ENCODE measurements at regions not wholly inside any gene's neighbourhood (a gene's known extent, or its start where the extent isn't known, plus 50 kb on each side); places are given as distances from the start of the nearest gene placed in this dataset.
A peak's percentile ranks its signal among the peaks of the same experiment; 100 is the strongest.
"Not testable (repeated sequence)": the region's sequence is repeated elsewhere in the genome, so short reads cannot be mapped to it uniquely, and the experiment has no call there.

DNA sequence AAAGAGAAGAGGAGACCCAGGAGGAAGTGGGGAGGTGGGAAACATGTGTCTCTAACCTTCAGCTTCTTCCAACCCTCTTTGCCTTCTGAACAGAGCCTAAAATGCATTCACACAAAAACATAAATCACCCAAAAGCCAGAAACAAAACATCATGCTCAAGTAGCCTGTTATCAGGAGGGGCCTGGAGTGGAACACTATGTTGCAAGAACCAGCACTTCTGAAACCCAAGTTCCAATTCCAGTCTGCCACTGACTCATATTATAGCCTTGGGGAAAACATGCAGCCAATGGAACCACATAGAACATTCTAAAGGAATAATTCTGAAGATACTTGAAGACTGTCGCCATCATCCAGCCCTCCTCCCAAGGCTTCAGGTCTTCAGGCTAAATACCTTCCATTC, 169.8 kb upstream of the PLXNC1 start:
- no peak for DNase-seq (ENCODE audit: low spot score)

DNA sequence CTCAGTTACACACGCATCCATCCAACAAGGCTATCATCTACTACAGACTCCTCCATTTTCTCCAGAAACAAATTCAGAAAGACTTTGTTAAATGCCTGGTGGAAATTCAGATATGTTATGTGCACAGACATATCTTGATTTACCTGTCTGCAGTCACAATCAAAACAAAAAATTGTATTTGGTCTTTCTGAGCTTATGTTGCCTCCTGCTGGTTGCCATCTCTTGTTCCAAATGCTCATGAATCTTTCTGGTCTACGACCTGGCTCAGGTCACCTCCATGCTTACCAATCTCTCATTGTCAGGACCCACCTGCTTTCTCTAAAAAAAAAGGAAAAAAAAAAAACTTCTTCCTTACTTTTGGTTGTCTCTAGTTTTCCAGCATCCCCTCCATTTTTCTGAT, 169.2 kb upstream of the PLXNC1 start:
- peak; percentile 65 for DNase-seq (ENCODE audit: low spot score)

DNA sequence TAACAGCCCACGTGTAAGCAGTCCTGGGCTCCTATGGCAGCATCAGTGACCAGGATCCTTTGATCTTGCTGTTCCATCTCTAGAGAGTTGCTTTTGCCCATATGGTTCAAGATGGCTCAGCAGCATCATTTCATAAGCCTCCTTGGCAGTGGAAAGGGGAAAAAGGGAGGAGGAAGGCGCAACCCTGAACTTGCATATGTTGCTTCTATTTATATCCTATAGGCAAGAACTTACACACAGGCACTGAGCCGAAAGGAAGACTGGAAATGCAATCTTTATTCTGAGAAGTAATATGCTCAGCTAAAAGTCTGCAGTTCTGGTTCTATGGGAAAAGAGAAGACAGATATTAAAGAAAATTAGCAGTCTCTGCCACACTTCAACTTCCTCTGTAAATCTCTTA, 167.7 kb upstream of the PLXNC1 start:
- no peak for DNase-seq (ENCODE audit: low spot score)

DNA sequence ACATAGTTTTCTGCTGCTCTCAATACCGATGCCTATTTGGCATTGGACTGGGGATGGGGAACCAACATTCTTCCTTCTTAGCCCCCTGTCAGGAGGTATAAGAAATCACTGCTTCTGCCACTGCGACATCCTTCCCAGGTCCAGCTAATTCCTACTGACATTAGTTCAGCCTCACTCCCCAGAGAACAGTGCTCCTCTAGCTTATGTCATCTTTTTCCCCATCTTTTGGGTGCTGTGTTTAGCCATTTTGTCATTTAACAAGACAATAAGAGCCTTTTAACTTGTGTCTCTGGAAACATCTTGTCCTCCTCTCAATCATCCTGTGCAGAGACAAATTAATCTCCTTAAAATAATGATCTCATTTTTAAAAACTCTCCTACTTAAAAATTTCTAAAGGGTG, 167.0 kb upstream of the PLXNC1 start:
- DNase-seq (ENCODE audit: low spot score): no peak

DNA sequence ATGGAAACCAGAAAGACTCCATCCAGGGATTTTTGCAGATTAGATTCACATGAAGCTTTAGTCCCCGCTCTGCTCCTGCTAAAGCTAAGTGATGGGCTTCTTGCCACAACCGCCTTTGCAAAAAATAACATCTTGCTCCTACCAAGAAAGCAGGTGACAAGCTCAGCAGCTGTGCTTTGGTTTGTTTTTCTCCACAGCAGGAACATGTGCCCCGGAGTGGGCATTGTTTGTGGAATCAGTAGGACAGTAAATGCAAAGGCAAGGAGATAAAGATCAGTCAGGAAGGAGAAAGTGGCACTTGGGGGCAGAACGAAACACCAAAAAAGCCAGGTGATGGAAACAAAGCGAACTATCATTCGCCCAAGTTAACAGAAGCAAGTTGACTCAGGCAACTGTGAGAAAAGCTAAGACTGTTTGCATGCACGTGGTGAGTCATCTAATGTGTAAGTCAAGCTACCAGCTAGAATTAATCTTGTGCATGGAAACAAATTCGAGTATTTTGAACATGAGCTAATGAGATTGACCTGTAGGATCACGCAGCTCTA, 165.5 kb upstream of the PLXNC1 start:
- no peak for DNase-seq (ENCODE audit: low spot score)

DNA sequence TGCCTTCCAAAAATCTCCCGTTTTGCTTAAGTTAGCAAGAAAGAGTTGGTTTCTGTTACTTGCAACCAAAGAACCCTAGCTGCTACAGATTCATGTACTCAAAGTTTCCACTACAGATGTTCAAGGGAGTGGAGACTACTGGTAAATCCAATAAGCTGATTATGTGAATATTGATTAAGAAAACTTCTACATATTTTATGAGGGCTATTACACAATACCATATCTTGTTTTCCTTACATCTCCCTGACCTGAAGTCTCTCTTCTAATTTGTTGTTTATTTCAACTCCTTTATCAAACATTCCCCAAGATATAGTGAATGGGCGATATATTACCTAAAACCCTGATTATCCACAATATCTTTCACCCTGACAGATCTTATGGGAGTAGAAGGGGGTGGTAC, 164.4 kb upstream of the PLXNC1 start:
- DNase-seq (ENCODE audit: low spot score): no peak

DNA sequence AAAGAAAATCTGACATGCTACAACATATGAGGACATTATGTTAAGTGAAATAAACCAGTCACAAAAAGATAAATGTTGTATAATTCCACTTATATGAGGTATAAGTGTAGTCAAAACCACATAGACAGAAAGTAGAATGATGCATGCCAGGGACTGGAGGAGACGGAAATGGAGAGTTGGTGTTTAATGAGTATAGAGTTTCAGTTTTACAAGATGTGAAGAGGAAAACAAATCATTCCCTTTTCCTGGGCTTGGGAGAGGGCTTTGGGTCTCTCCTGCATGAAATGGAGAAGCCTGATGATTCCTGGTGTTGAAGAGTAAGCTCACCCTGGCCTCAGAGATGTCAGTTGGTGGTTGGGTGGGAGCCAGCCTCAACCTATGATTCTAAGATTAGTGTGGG, 158.4 kb upstream of the PLXNC1 start:
- no peak for DNase-seq (ENCODE audit: low spot score)

DNA sequence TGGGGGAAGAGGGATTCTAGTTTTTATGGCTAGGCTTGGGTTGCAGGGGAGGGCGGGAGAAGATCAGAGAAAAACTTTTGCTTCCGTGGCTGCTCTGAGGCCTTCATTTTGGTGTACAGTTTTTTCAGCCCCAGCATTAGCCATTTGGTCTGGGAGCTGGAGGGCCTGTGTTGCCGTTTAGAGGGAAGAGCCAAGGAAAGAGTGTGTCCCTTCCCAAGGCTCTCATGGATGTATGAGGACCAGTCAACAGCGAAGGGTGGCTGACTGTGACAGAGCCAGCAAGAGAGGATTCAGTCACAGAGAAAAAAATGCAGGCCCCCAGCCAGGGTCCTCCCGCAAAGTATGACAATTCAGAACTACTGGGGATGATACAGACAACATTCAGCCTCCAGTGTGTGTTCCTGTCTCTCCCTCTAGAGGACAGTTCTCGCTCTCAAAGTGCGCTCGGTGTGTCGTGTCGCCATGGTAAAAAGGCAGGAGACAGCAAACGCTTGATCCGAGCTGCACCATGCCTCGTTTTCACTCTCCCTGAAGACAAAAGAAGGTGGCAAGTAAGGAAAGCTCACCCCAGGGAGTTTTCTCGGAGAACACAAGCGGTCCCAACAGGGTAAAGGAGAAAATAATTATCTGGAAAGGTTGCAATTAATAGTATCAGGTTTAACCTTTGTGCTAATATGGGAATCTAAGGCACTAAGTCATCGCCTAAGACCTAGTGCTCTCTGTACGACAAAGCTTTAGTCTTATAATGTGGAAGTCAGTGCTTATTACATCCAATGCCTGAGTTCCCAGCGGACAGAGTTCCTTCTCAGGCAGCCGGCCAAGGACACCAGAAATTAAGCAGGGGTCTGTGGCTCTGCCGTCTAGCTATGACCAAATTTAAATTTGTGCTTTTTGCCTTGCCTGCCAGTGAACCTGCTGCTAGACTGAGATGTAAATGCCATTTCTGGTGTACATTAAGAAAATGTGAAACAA, 157.3 kb upstream of the PLXNC1 start:
- DNase-seq (ENCODE audit: low spot score): peak; percentile 38

DNA sequence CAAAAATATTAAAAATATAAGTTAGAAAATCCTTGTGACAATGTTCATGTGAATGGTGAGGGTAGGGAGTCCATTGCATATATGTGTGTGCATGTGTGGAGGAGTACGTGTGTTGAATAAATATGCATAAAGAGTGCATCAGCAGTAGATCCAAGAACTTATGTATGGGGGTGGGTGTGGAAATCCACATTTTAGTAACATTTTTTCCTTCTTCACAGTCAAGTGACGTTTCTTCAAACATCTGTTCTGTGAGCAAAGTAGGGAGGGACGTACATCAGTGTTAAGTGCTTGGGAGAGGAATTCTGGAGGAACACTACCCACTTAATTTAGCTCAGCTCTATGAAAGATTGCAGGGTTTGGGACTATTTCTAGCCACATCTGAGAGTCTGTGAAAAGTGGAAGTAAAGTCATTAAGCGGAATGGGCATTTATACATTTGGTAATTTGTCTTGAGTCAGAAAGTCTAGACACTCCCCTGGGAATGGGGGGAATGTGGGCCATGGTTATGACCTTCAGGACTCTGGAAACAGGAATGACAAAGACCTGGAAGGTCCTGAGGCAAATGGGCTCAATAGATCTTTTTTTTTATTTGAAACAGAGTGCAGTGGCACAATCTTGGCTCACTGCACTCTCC, 156.4 kb upstream of the PLXNC1 start:
- DNase-seq (ENCODE audit: low spot score): no peak

DNA sequence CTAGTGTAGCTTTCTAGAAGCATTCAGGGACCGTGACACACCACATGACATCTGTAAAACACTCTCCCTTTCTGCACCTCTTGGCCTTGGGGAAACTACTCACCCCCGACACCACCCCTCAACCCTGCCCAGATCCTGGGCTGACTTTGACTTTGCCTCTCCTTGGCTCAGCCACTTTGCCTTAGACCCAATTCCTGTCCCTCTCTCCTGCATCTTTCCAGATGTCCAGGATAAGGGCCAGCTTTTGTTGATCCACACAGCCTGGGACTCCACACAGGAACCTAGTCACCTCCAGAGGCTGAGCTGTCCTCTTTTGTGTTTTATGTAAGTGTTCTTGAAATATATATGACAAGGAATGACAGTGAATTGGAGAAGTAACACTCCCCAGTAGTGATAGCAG, 153.7 kb upstream of the PLXNC1 start:
- DNase-seq (ENCODE audit: low spot score): no peak

DNA sequence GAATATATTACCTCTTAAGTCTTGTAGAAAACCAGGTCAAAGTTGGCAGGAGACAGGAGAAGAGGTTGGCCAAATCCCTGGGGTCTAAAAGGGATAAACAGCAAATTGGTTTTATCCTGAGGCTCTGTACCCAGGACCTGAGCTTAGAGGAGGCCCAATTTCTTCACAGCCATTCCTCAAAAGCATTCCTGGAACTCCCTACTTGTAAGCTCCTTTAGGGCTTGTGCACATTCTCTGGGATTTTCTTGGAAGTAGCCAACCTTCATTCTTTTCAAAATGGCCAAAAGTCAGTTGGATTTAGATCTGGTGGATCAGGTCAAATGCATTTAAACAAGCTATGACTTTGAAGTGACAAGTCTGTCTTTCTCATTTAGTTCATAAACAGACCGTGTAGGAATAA, 152.1 kb upstream of the PLXNC1 start:
- DNase-seq (ENCODE audit: low spot score): no peak

DNA sequence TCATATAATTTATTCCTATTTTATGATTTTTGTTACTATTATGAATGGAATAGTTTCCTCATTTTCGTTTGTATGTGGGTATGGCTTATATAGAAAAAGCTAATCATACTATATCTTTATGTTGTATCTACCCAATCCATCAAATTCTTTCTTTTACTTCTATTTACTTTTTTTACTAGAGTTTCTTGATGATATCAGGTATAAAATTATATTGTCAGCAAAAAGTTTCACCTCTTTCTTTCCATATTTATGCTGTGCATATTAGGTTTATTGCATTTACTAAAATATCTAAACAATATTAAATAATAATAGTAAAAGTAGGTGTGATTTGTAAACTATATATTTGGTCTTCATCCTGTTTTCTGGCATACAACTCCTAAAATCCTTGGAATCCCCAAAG, 146.7 kb upstream of the PLXNC1 start:
- DNase-seq (ENCODE audit: low spot score): no peak

DNA sequence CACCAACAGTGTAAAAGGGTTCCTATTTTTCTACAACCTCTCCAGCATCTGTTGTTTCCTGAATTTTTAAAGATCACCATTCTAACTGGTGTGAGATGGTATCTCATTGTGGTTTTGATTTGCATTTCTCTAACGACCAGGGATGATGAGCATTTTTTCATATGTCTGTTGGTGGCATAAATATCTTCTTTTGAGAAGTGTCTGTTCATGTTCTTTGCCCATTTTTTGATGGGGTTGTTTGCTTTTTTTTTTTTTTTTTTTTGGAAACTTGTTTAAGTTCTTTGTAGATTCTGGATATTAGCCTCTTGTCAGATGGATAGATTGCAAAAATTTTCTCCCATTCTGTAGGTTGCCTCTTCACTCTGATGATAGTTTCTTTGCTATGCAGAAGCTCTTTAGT, 145.5 kb upstream of the PLXNC1 start:
- not testable (repeated sequence) for DNase-seq (ENCODE audit: low spot score)

DNA sequence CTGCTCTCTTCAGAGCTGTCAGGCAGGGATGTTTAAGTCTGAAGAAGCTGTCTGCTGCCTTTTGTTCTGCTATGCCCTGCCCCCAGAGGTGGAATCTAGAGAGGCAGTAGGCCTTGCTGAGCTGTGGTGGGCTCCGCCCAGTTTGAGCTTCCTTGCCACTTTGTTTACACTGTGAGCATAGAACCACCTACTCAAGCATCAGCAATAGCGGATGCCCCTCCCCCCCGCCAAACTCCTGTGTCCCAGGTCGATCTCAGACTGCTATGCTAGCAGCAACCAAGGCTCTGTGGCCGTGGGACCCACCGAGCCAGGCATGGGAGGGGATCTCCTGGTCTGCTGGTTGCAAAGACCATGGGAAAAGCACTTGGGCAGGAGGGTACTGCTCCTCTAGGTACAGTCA, 140.5 kb upstream of the PLXNC1 start:
- DNase-seq (ENCODE audit: low spot score): peak; percentile 45

DNA sequence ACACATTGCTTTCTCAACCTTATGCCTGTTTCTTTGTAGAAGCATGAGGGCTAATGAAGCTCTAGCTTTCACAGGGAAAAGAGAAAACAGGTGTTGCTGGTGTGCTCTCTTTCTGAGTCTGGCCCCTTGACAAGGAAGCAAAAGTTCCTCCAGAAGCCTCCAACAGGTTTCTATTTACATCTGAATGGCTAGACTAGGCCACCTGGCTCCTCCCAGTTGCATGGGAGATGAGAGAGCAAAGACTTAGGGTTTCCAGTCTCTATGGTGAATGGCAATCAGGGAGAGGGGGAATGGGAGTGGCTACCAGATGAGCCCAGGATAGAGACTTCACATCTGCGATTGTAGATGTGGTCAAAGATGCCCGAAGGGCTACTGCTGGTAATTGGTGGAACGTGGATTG, 138.1 kb upstream of the PLXNC1 start:
- DNase-seq (ENCODE audit: low spot score): no peak

DNA sequence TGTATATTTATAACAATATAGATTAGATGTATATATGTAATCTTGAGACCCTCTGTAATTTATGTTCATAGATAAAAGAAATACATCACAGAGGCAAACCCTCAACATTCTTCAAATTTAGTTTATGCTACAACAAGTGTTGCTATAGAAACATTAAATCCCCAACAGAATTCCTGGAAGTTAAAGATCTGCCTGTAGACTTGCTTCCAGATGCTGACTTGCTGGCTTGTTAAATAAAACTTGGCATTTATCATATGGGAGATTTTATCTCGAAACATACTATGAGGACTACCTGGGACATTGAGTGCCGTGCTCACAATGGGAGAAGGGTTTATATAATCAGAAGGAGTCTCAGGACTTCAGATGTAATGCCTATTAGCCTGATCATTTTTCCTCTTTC, 136.3 kb upstream of the PLXNC1 start:
- no peak for DNase-seq (ENCODE audit: low spot score)

DNA sequence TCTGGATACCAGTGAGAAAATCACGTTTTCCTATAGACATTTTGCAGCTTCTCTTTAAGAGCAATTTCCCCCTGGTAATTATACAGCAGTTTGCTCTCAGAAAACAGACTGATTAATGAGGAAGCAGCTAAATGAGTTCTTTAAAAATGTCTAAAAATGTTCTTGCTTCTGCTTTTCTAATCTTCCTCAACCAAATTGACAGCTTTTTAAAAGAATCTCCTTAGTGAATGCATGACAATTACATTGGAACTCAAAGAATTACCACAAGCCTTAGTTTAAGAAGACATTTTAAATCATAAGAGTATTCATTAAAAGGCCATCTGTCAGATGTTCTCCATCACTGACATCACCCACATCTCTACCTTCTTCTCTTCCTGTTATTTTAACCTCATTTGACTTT, 135.8 kb upstream of the PLXNC1 start:
- no peak for DNase-seq (ENCODE audit: low spot score)

DNA sequence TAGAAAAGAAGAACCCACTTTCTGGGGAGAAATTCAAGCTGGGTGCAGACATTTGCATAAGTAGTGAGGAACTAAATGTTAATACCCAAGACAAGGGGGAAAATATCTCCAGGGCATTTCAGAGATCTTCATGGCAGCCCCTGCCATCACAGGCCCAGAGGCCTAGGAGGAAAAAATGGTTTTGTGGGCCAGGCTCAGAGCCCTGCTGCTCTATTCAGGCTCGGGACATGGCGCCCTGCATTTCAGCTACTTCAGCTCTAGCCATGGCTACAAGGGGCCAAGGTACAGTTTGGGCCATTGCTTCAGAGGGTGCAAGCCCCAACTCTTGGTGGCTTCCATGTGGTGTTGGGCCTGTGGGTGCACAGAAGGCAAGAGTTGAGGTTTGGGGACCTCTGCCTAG, 131.1 kb upstream of the PLXNC1 start:
- not testable (repeated sequence) for DNase-seq (ENCODE audit: low spot score)

DNA sequence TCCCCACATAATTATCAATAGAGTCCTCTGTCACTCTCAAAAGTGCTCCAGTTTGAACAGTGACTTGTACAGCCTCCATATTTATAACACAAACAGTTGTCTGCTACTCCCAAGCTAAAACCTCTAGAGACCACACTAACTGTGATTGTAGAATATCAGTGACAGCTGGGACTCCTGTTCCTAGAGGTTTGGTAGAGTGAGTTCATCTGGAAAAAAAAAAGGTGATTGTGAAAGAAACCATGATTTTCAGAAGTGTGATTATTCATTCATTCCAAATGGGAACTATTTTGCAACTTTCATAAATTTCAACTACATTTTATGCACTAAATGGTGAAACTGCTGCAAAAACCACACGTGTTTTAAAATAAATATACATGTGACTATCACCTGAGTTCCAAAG, 128.0 kb upstream of the PLXNC1 start:
- no peak for DNase-seq (ENCODE audit: low spot score)

DNA sequence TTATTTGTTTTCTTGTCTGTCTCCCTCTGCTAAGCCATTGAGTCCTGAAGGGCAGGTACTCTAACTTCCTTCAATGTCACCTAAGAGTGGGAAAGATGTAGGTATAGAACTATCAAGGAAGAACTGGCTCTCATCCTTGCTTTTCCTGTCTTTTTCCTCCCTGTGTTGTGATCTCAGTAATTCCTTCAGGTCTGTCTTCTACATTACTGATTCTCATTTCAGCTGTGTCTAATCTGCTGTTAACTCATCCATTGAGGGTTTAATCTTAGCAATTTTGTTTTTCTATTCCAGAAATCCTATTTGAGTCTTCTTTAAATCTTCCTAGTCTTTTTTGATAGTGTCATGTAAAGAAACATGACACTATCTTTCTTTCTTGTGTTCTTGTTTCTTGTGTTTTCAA, 124.5 kb upstream of the PLXNC1 start:
- no peak for DNase-seq (ENCODE audit: low spot score)

DNA sequence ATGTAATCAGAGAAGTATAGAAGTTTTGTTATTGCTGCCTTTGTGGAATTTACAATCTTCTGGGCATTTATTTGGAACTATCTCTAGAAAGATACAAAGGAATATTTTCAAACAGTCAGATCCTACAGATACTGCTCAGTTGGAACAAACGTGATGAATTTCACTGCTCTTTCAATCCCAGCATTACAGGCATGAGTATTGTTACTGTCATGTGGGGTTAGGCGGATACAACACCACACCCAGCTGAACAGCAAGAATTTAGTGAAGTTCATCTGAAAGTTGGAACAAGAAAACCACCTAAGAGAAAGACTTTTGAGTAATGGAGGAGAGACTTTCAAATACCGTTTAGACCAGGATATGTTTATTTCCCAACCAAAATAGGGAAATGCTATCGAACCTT, 123.3 kb upstream of the PLXNC1 start:
- no peak for DNase-seq (ENCODE audit: low spot score)

DNA sequence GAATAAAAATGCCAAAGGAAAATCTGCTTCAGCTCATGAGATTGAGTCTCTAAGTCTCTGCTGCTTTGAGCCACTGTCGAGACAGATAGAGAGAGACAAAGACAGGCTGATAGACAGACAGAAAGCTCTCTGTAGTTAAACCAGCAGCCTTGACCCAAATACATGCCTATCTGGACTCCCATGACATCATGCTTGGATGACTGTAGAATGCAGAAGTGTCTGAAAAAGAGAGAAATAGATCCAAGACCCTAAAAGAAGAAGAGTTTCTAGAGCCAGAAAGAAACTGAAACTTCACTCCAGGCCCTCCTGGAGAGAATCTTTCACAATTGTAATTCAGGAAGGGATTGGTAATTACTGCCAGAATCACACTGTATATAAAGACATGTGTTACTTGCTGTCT, 122.6 kb upstream of the PLXNC1 start:
- DNase-seq (ENCODE audit: low spot score): no peak

DNA sequence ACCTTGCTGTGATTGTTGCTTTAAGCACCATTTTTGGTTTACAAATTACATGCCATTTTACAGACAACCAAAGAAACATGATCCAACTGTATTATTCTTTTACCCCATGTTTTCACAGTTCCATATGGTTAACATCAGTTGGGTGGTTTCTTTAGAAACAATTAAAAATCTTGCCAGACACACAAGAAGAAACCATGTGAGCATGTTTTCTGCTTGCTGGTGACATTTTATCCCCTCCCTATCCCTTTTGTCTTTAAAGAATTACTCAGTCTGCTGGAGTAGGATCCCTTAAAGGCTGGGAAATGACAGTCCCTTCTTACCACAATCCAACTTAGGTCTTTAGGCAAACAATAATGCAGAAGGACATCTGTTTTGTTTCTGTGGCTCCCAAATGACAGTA, 121.8 kb upstream of the PLXNC1 start:
- DNase-seq (ENCODE audit: low spot score): no peak
